Fibroblast of villous mesenchyme (primary cell): ENCODE measurements at regions not wholly inside any gene's neighbourhood (a gene's known extent, or its start where the extent isn't known, plus 50 kb on each side); places are given as distances from the start of the nearest gene placed in this dataset.

Experiments
- DNase-seq: peaks from one replicate; pipeline ENCODE4 v3.0.0-alpha.2; 2010; ENCODE audit warnings: low read depth
- H3K4me3 ChIP-seq: 2 replicates; pipeline ENCODE4 v1.5.1; 2011; ENCODE audit warnings: low read depth, mild to moderate bottlenecking, low read length
- CTCF ChIP-seq: IDR thresholded peaks from 2 replicates; pipeline ENCODE4 v1.5.1; 2012; ENCODE audit warnings: low read depth, mild to moderate bottlenecking, low read length; ENCODE audit not compliant: insufficient read depth

GRCh38 chr17:69900829-69901228 is 174.2 kb upstream of the KCNJ16 start:
- TF ChIP-seq CTCF = no peak
- DNase-seq = peak; percentile 22
- H3K4me3 ChIP-seq = no peak overlapping the region

- no peak for DNase-seq
- TF ChIP-seq CTCF = no peak
- no peak overlapping the region for H3K4me3 ChIP-seq
Observed at GRCh38 chr17:69906306-69906705, 168.7 kb upstream of the KCNJ16 start.

- TF ChIP-seq CTCF = no peak
- DNase-seq = no peak
- H3K4me3 ChIP-seq = no peak overlapping the region
Observed at GRCh38 chr17:69907132-69907847, 167.7 kb upstream of the KCNJ16 start.

- TF ChIP-seq CTCF = no peak
- no peak overlapping the region for H3K4me3 ChIP-seq
- DNase-seq = no peak
Observed at GRCh38 chr17:69908626-69909368, 166.2 kb upstream of the KCNJ16 start.

- no peak overlapping the region for H3K4me3 ChIP-seq
- no peak for DNase-seq
- no peak for TF ChIP-seq CTCF
Observed at GRCh38 chr17:69909389-69909788, 165.6 kb upstream of the KCNJ16 start.

GRCh38 chr17:69912805-69913204 is 162.2 kb upstream of the KCNJ16 start:
- no peak for DNase-seq
- TF ChIP-seq CTCF = no peak
- no peak overlapping the region for H3K4me3 ChIP-seq
